ENCODE measurements at regions not wholly inside any gene's neighbourhood (a gene's known extent, or its start where the extent isn't known, plus 50 kb on each side); places are given as distances from the start of the nearest gene placed in this dataset.

- TF ChIP-seq POLR2A (IDR thresholded peaks at IDR 0.05; ENCODE audit: low read length) (no peak), CTCF (IDR thresholded peaks at IDR 0.05) (no peak), MAZ (IDR thresholded peaks at IDR 0.05; ENCODE audit: borderline replicate concordance, low read depth, low read length) (no peak), KDM1A (IDR thresholded peaks at IDR 0.05; ENCODE audit: low read depth) (no peak), CEBPB (IDR thresholded peaks at IDR 0.05) (no peak), MAX (IDR thresholded peaks at IDR 0.05) (no peak), FOSB (CRISPR knock-in tag; IDR thresholded peaks at IDR 0.05) (no peak), PBX3 (IDR thresholded peaks at IDR 0.05) (no peak)
These were observed 58.9 kb downstream of the OR5AK2 start for GRCh38 chr11:57047610-57048009.
